Lower leg skin (tissue), 3 donors: ENCODE measurements at regions not wholly inside any gene's neighbourhood (a gene's known extent, or its start where the extent isn't known, plus 50 kb on each side); places are given as distances from the start of the nearest gene placed in this dataset.

Experiments
- CTCF ChIP-seq, 3 donors: fragments of 450-650 bp; IDR thresholded peaks; one replicate each; pipeline ENCODE4 v1.5.1; 2016; ENCODE audit warnings: antibody characterized with exemption in 3 of 3, mild to moderate bottlenecking in 3 of 3, moderate library complexity in 2 of 3
- POLR2A ChIP-seq, 2 donors: fragments of 450-650 bp; IDR thresholded peaks; one replicate each; pipeline ENCODE4 v1.6.1; 2016 to 2017; ENCODE audit warnings: antibody characterized with exemption in 2 of 2, mild to moderate bottlenecking in 1 of 2, moderate library complexity in 1 of 2

DNA sequence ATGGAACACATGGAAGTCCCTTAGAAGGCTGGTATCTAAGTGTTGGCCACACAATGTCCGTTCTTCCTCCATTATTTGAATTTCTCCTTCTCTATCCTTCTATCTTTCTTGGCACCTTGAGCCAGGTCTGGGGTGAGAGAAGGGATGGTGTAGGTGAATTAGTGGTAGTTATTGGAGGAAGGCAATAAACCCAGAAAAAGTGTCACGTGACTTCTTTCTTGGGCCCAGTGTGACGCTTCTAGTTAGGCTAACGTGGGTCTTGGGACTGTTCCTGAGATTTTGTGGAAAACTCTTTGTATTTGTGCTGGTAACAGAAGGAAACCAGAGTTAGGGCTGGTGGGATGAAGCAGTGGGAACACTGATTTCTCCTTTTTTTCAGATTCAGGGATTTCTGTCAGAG is 53.1 kb upstream of the ELF5 start:
- TF ChIP-seq CTCF (IDR thresholded peaks at IDR 0.05) = no peak
- TF ChIP-seq POLR2A (IDR thresholded peaks at IDR 0.05) = no peak
